ENCODE measurements at regions not wholly inside any gene's neighbourhood (a gene's known extent, or its start where the extent isn't known, plus 50 kb on each side); places are given as distances from the start of the nearest gene placed in this dataset.

DNA sequence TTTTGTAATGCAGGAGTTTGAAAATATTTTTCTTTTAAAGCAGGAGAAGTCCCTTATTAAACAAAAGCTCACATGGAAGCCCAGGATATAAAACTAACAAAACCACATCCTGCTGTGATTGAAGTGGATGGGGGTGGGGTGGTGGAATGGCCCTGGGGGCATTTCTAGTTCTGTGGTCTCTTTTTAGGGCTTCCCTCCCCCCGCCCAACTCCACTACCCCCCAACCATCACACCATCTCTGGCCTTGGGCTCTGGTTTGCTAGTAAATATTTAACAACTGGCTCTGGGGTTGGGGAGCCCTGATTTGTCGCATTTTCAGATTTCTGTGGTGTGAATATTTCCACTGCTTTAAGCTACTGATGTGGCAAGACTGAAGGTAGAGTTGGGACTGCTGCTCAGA lies 279.6 kb upstream of the PLET1 start:
- TF ChIP-seq, protein P1, sequence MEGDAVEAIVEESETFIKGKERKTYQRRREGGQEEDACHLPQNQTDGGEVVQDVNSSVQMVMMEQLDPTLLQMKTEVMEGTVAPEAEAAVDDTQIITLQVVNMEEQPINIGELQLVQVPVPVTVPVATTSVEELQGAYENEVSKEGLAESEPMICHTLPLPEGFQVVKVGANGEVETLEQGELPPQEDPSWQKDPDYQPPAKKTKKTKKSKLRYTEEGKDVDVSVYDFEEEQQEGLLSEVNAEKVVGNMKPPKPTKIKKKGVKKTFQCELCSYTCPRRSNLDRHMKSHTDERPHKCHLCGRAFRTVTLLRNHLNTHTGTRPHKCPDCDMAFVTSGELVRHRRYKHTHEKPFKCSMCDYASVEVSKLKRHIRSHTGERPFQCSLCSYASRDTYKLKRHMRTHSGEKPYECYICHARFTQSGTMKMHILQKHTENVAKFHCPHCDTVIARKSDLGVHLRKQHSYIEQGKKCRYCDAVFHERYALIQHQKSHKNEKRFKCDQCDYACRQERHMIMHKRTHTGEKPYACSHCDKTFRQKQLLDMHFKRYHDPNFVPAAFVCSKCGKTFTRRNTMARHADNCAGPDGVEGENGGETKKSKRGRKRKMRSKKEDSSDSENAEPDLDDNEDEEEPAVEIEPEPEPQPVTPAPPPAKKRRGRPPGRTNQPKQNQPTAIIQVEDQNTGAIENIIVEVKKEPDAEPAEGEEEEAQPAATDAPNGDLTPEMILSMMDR (IDR thresholded peaks at IDR 0.05), result no peak
- DNase-seq (no peak), ATAC-seq (no peak)
- CTCF ChIA-PET, result interaction anchor here (1.6 kb wide), 1 partner anchor 15 kb away, joined by 6 read pairs; no protein-coding TSS in a partner anchor
- POLR2A ChIA-PET, result no interaction called here
- Mint-ChIP-seq H3K27ac (no peak overlapping the region), H3K9me3 (no peaks in the 10 kb centered on the region), H3K4me1 (ENCODE audit: low read depth) (peaks cover 11% of the 10 kb centered on the region), H3K4me3 (no peak overlapping the region), H3K27me3 (peaks cover 16% of the 10 kb centered on the region), H3K36me3 (ENCODE audit: low read depth) (no peaks in the 10 kb centered on the region)
- intact Hi-C loops (cut with micrococcal nuclease), result no loop called here

DNA sequence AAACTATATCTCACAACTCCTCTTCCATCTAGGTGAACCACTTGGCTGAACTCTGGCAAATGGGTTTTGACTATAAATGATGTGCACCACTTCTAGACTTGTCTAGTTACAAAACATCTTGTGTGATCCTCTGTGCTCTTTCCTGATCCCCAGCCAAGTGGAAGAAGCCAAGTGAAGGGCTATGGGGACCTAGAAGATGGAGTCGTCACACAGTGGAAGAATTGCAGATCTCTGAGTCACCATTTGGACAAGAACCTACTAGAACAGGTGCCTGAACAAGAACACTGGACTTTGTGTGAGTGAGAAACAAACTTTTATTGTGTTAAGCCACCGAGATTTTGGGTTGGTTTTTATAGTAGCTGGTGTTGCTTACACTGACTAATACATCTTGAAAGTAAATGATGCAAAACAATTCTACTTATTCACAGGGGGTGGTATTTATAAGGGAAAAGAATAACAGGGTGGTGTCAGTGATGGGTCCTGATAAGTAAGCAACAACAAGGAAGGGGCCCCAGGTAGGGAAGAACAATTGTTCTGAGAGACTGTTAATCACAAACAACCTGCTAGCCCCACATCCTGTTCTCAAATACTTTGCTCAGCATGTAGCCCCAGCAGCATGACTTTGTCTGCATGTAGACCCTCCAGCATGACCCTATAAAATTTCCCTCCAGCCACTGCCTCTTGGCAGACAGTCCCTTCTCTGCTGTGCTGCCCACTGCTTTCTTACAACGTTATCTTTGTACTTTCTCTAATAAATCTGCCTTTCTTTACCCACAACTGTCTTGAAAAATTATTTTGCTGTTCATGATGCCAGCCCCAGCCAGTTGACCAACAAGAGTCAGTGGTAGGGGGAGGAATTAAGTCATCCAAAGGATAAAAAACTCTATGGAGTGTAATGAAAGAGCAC lies 280.7 kb upstream of the PLET1 start:
- ATAC-seq, result no peak
- TF ChIP-seq, protein P1 (IDR thresholded peaks at IDR 0.05), result no peak
- intact Hi-C loops (cut with micrococcal nuclease), result no loop called here
- peaks cover 11% of the 10 kb centered on the region for H3K4me1 Mint-ChIP-seq (ENCODE audit: low read depth)
- DNase-seq, result no peak
- no peak overlapping the region for H3K4me3 Mint-ChIP-seq
- ChIA-PET POLR2A (no interaction called here), CTCF (interaction anchor here (0.7 to 1.6 kb wide), 2 partner anchors 14 to 16 kb away, joined by 3 to 6 read pairs; no protein-coding TSS in a partner anchor)
- no peaks in the 10 kb centered on the region for H3K36me3 Mint-ChIP-seq (ENCODE audit: low read depth)
- H3K9me3 Mint-ChIP-seq, result no peaks in the 10 kb centered on the region
- peaks cover 9% of the 10 kb centered on the region for H3K27me3 Mint-ChIP-seq
- no peak overlapping the region for H3K27ac Mint-ChIP-seq

DNA sequence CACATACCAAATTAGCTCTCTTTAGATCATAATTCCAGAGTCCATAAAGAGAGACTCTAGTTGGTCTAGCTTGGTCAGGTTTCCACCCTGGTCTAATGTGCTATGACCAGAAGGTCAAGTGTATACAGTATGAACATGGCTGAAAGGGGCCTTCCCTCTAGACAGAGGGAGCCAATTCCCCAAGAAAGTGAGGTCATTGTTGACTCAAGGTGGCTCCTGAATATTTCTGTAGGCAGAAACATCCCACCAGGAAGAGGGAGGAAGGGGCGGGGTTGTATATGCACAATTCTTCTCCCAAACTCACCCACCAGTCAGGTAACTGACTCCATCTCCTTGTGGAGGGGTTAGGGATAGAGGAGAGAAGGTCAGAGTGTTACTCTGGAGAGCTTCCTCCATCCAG lies 281.8 kb upstream of the PLET1 start:
- no peak overlapping the region for H3K27ac Mint-ChIP-seq
- H3K36me3 Mint-ChIP-seq (ENCODE audit: low read depth), result no peaks in the 10 kb centered on the region
- no peak for DNase-seq
- peaks cover 11% of the 10 kb centered on the region for H3K4me1 Mint-ChIP-seq (ENCODE audit: low read depth)
- TF ChIP-seq, protein P1 (IDR thresholded peaks at IDR 0.05), result no peak
- ChIA-PET CTCF (no interaction called here), POLR2A (no interaction called here)
- ATAC-seq, result no peak
- no peaks in the 10 kb centered on the region for H3K9me3 Mint-ChIP-seq
- peaks cover 5% of the 10 kb centered on the region for H3K27me3 Mint-ChIP-seq
- intact Hi-C loops (cut with micrococcal nuclease), result no loop called here
- H3K4me3 Mint-ChIP-seq, result no peak overlapping the region

GRCh38 chr11:112543390-112543789 lies 282.7 kb upstream of the PLET1 start:
- ATAC-seq (no peak), DNase-seq (no peak)
- H3K36me3 Mint-ChIP-seq (ENCODE audit: low read depth), result no peaks in the 10 kb centered on the region
- no peaks in the 10 kb centered on the region for H3K9me3 Mint-ChIP-seq
- TF ChIP-seq, protein P1 (IDR thresholded peaks at IDR 0.05), result no peak
- peaks cover 8% of the 10 kb centered on the region for H3K4me1 Mint-ChIP-seq (ENCODE audit: low read depth)
- peaks cover 3% of the 10 kb centered on the region for H3K27me3 Mint-ChIP-seq
- intact Hi-C loops (cut with micrococcal nuclease), result no loop called here
- no peak overlapping the region for H3K27ac Mint-ChIP-seq
- ChIA-PET CTCF (no interaction called here), POLR2A (no interaction called here)
- H3K4me3 Mint-ChIP-seq, result no peak overlapping the region

- intact Hi-C loops (cut with micrococcal nuclease), result no loop called here
- no peak for ATAC-seq
- H3K4me1 Mint-ChIP-seq (ENCODE audit: low read depth), result no peaks in the 10 kb centered on the region
- no peaks in the 10 kb centered on the region for H3K36me3 Mint-ChIP-seq (ENCODE audit: low read depth)
- H3K27ac Mint-ChIP-seq, result no peak overlapping the region
- DNase-seq, result no peak
- no peaks in the 10 kb centered on the region for H3K9me3 Mint-ChIP-seq
- peaks cover 6% of the 10 kb centered on the region for H3K27me3 Mint-ChIP-seq
- TF ChIP-seq, protein P1 (IDR thresholded peaks at IDR 0.05), result no peak
- H3K4me3 Mint-ChIP-seq, result no peak overlapping the region
- ChIA-PET POLR2A (no interaction called here), CTCF (interaction anchor here (1.6 kb wide), 1 partner anchor 248 kb away, joined by 3 read pairs; no protein-coding TSS in a partner anchor)
Measured at GRCh38 chr11:112548641-112549040, 288.0 kb upstream of the PLET1 start.

Data from activated CD8-positive, alpha-beta T cell treated with anti-CD3 and anti-CD28 coated beads for 36 hours (primary cell).